Choroid plexus epithelial cell (primary cell): ENCODE measurements at regions not wholly inside any gene's neighbourhood (a gene's known extent, or its start where the extent isn't known, plus 50 kb on each side); places are given as distances from the start of the nearest gene placed in this dataset.

Source experiments
- DNase-seq: peaks from one replicate; pipeline ENCODE4 v3.0.0-alpha.2; 2010; ENCODE audit warnings: low read depth
- H3K4me3 ChIP-seq: 2 replicates; pipeline ENCODE4 v1.5.1; 2011; ENCODE audit warnings: low read depth, mild to moderate bottlenecking, control low read depth, low read length, moderate library complexity
- TF ChIP-seq, protein P1 (sequence below): conservative IDR thresholded peaks from 2 replicates; pipeline ENCODE4 v1.5.1; 2011; ENCODE audit warnings: low read depth, mild to moderate bottlenecking, control low read depth, inconsistent platforms, low read length, moderate library complexity

DNA sequence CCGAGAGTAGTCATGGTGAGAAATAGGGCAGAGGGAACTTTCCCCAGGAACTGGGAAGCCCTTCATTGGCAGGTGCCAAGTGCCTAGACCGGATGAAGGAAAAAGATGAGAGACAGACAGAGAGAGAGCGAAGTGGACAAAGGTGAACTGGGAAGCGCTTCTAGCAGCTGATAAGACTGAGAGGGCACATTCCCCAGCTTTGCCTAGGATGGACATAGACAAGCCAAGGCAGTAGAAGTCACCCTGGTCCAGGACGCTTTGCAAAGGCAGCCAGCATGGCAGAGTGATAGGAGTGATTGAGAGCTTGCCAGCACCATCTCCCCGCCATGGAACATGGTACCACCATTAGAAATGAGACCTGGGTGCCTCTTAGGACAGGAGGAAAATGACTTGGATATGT lies 372.8 kb upstream of the MGMT start:
- DNase-seq = no peak
- TF ChIP-seq, protein P1, sequence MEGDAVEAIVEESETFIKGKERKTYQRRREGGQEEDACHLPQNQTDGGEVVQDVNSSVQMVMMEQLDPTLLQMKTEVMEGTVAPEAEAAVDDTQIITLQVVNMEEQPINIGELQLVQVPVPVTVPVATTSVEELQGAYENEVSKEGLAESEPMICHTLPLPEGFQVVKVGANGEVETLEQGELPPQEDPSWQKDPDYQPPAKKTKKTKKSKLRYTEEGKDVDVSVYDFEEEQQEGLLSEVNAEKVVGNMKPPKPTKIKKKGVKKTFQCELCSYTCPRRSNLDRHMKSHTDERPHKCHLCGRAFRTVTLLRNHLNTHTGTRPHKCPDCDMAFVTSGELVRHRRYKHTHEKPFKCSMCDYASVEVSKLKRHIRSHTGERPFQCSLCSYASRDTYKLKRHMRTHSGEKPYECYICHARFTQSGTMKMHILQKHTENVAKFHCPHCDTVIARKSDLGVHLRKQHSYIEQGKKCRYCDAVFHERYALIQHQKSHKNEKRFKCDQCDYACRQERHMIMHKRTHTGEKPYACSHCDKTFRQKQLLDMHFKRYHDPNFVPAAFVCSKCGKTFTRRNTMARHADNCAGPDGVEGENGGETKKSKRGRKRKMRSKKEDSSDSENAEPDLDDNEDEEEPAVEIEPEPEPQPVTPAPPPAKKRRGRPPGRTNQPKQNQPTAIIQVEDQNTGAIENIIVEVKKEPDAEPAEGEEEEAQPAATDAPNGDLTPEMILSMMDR = no peak
- no peak overlapping the region for H3K4me3 ChIP-seq

DNA sequence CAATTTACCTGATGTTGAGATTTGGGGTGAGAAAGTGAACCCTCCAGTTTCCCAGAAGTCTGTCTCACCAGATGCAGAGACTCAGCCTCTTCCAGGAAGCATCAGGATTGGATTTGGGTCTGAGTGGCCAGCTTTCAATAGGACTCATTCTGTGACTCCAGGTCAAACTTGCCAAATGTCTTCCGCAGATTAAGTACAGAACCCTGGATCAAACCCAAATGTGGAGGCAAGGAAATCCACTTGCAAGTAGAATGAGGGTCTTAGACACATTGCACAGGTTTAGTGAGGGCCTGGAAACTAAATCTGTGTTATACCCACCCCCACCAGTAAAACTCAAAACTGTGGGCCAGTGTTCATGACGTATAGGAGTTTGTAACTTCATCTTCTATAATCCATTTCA lies 372.2 kb upstream of the MGMT start:
- DNase-seq = no peak
- H3K4me3 ChIP-seq = no peak overlapping the region
- TF ChIP-seq, protein P1 = no peak

DNA sequence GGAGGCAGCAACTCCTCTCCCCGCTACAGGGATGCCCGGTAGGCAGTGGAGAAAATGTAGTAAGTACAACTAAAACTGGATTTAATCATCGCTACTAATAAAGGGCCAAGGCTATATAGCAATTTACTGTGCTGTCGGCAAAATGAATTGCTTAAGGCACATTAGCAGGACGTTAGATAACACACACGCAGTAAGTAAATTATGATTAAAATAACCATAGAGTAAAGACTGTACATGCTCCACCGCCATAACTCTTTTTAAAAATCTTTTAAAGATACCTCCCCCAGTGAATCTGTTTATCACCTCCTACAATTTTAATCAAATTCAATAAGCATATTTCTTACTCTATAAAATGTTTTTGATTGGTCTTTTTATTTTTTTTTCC lies 371.4 kb upstream of the MGMT start:
- TF ChIP-seq, protein P1 = no peak
- no peak for DNase-seq
- no peak overlapping the region for H3K4me3 ChIP-seq

DNA sequence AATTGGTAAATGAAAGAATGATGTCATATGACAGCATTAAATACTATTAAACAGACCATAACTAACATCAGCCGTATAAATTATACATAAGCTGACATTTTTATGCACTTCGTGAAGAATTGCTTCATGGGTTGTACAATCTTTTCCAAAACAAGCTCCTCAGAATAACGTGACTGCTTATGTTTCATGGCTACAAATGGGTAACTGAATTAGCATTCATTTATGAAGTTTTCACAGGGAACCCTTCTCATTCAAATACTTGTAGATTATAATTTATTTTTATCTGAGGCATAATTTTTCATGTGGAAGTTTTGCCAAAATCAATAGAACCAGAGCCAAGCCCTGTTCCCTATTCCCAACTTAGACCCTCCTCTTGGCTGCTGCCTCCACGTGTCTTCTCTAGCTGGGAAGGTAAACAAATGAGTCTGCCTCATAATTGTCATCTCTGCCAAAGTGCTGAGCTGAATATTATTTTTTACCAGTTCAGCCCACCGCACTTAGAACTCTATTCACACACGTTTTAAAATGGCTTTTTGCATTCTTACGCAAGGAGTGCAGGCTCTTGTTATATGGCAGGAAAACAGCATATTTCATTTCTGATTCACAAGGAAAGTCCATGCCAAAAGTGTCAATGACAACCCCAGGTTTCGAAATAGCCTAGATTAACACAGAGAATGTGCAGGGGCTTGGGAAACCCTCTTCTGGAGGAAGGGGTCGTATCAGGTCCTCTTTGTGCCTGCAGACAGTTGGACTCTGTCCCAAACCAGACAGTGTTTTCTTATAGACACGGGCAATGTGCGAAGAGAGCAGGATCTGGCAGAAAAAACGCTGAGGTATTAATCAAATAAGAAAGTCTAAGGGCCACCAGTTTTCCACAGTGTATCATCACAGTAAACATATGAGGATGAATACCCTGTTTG lies 370.7 kb upstream of the MGMT start:
- DNase-seq = peak; percentile 93

DNA sequence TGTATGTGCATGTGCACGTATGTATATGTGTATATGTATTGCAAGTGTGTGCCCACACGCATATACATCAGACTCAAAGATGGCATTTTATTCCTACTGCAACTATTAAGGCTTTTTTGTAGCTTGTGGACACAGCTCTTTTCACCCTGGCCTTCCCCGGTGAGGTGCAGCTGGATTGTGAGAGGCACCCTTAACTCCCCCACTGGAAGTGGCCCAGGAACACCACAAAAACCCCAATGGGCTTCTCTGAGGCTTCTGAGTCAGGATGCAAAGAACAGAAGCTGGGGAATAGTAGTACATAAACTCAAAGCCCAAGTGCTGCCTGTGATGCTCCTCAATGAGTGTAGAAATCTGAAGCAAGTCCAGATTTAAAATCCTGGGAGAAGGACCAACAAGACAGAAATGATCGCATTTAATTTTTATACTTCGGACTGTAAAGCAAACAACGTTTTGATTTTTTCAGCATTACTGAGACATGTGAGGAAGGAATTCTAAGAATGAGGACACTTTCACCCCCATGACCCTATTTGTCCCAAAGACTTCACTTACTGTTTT lies 369.2 kb upstream of the MGMT start:
- H3K4me3 ChIP-seq = no peak overlapping the region
- DNase-seq = peak; percentile 20
- TF ChIP-seq, protein P1 = no peak

More for the DNA sequence above, 370.7 kb upstream of the MGMT start:
- TF ChIP-seq, protein P1 = no peak
- H3K4me3 ChIP-seq = no peak overlapping the region

DNA sequence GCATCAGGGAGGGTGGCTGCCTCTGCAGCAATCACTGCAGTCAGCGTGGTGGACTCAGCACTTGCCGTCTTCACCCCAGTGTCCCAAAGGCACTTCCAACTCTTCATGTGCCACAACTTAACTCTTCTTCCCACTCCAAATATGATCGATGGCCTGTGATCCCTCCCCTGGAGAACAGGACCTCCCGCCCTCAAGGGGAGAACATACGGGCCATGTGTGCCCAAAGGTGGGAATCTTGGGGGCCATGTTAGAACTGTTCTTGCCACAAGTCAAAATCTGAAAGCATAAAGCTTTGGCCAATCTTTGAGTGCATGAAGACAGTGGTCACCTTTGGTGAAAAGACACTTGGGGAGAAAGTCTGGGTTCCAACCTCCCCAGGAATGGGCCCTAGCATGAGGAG lies 368.5 kb upstream of the MGMT start:
- DNase-seq = no peak
- TF ChIP-seq, protein P1 = no peak
- H3K4me3 ChIP-seq = no peak overlapping the region
